HCT116 (cell line): ENCODE measurements at regions not wholly inside any gene's neighbourhood (a gene's known extent, or its start where the extent isn't known, plus 50 kb on each side); places are given as distances from the start of the nearest gene placed in this dataset.

Source experiments
- CTCF ChIP-seq, 3 experiments: fragments of 200-600 bp in 1 of 3; sonication (generic) in 1 of 3; IDR thresholded peaks in 2 of 3; conservative IDR thresholded peaks in 1 of 3; 2 replicates each; pipeline ENCODE4 v1.5.1; 2012 to 2017; ENCODE audit warnings: low read depth in 2 of 3, low read length in 2 of 3, antibody characterized with exemption in 1 of 3, borderline replicate concordance in 1 of 3, control low read depth in 1 of 3, mild to moderate bottlenecking in 1 of 3, mixed read lengths in 1 of 3, mixed run types in 1 of 3, moderate library complexity in 1 of 3; ENCODE audit not compliant: insufficient read depth in 1 of 3
- ELF1 ChIP-seq: IDR thresholded peaks from 2 replicates; pipeline ENCODE4 v1.6.1; 2012; ENCODE audit warnings: low read depth, borderline replicate concordance
- EZH2 ChIP-seq: fragments of 200-600 bp; sonication (generic); IDR thresholded peaks from 2 replicates; pipeline ENCODE4 v1.6.1; 2017; ENCODE audit warnings: antibody characterized with exemption, mixed run types
- POLR2A ChIP-seq: IDR thresholded peaks from 2 replicates; pipeline ENCODE4 v1.7.0; 2011; ENCODE audit warnings: borderline replicate concordance; ENCODE audit not compliant: insufficient read depth, insufficient read length; ENCODE audit errors: extremely low read depth
- REST ChIP-seq: IDR thresholded peaks from 2 replicates; pipeline ENCODE4 v1.6.1; 2012; ENCODE audit warnings: low read depth

GRCh38 chr2:45318686-45319085 lies 292.4 kb downstream of the SRBD1 start:
- TF ChIP-seq POLR2A (no peak), CTCF (IDR thresholded peaks at IDR 0.05 in 2 of 3, conservative IDR thresholded peaks at IDR 0.05 in 1 of 3; ENCODE audit: borderline replicate concordance in 1 of 3, insufficient read depth in 1 of 3, low read depth in 2 of 3, low read length in 2 of 3) (no peak), ELF1 (no peak), EZH2 (no peak), REST (no peak)
